ENCODE measurements at regions not wholly inside any gene's neighbourhood (a gene's known extent, or its start where the extent isn't known, plus 50 kb on each side); places are given as distances from the start of the nearest gene placed in this dataset.
"Not testable (repeated sequence)": the region's sequence is repeated elsewhere in the genome, so short reads cannot be mapped to it uniquely, and the experiment has no call there.

GRCh38 chr2:82780050-82780449 lies 1679.0 kb downstream of the SUCLG1 start:
- TF ChIP-seq POLR2A (IDR thresholded peaks at IDR 0.05), result no peak
- TF ChIP-seq CTCF (IDR thresholded peaks at IDR 0.05), result no peak
- H3K27ac ChIP-seq, result no peak overlapping the region
- no peaks in the 10 kb centered on the region for H3K36me3 ChIP-seq
- no peaks in the 10 kb centered on the region for H3K9me3 ChIP-seq
- no peak overlapping the region for H3K4me3 ChIP-seq
- no peaks in the 10 kb centered on the region for H3K27me3 ChIP-seq
- H3K4me1 ChIP-seq, result no peaks in the 10 kb centered on the region
- DNase-seq, result no peak

- Histone ChIP-seq H3K4me1 (no peaks in the 10 kb centered on the region), H3K27ac (no peak overlapping the region), H3K9me3 (no peaks in the 10 kb centered on the region), H3K36me3 (no peaks in the 10 kb centered on the region), H3K4me3 (no peak overlapping the region), H3K27me3 (no peaks in the 10 kb centered on the region)
- no peak for DNase-seq
- TF ChIP-seq CTCF (IDR thresholded peaks at IDR 0.05) (no peak), POLR2A (IDR thresholded peaks at IDR 0.05) (no peak)
These were observed 1706.7 kb downstream of the SUCLG1 start for GRCh38 chr2:82752396-82752795.

GRCh38 chr2:82748653-82749052 lies 1710.4 kb downstream of the SUCLG1 start:
- Histone ChIP-seq H3K36me3 (no peaks in the 10 kb centered on the region), H3K27me3 (no peaks in the 10 kb centered on the region), H3K9me3 (no peaks in the 10 kb centered on the region), H3K27ac (no peak overlapping the region), H3K4me3 (no peak overlapping the region), H3K4me1 (no peaks in the 10 kb centered on the region)
- TF ChIP-seq POLR2A (IDR thresholded peaks at IDR 0.05), result no peak
- TF ChIP-seq CTCF (IDR thresholded peaks at IDR 0.05), result no peak
- DNase-seq, result no peak

- Histone ChIP-seq H3K4me1 (no peaks in the 10 kb centered on the region), H3K9me3 (no peaks in the 10 kb centered on the region), H3K27me3 (no peaks in the 10 kb centered on the region), H3K36me3 (no peaks in the 10 kb centered on the region), H3K27ac (no peak overlapping the region), H3K4me3 (no peak overlapping the region)
- DNase-seq, result no peak
- TF ChIP-seq CTCF (IDR thresholded peaks at IDR 0.05), result no peak
- TF ChIP-seq POLR2A (IDR thresholded peaks at IDR 0.05), result no peak
These were observed 1718.6 kb downstream of the SUCLG1 start for GRCh38 chr2:82740527-82740926.

GRCh38 chr2:82737965-82738364 lies 1721.1 kb downstream of the SUCLG1 start:
- H3K4me1 ChIP-seq, H3K27ac ChIP-seq, DNase-seq, H3K4me3 ChIP-seq, H3K36me3 ChIP-seq, H3K27me3 ChIP-seq, H3K9me3 ChIP-seq: not testable (repeated sequence)

- Histone ChIP-seq H3K27me3 (no peaks in the 10 kb centered on the region), H3K4me3 (no peak overlapping the region), H3K9me3 (no peaks in the 10 kb centered on the region), H3K27ac (no peak overlapping the region), H3K36me3 (no peaks in the 10 kb centered on the region), H3K4me1 (no peaks in the 10 kb centered on the region)
- TF ChIP-seq CTCF (IDR thresholded peaks at IDR 0.05), result no peak
- no peak for TF ChIP-seq POLR2A (IDR thresholded peaks at IDR 0.05)
- no peak for DNase-seq
These were observed 1723.7 kb downstream of the SUCLG1 start for GRCh38 chr2:82735336-82735735.
